Heart left ventricle (tissue), 16 donors: ENCODE measurements at regions not wholly inside any gene's neighbourhood (a gene's known extent, or its start where the extent isn't known, plus 50 kb on each side); places are given as distances from the start of the nearest gene placed in this dataset.

ENCODE experiments used
- ATAC-seq, 4 donors: fragments of 200-7000 bp; cut with Tn5 transposase; one replicate each; pipeline ENCODE4 v1.9.1; 2020 to 2022; ENCODE audit warnings: moderate library complexity in 4 of 4, mild to moderate bottlenecking in 3 of 4, moderate number of reproducible peaks in 1 of 4
- DNase-seq, 5 donors: peaks; one replicate each; pipeline ENCODE4 v3.0.0-alpha.2; 2020
- H3K27ac ChIP-seq, 12 donors: fragments of 200-600 bp; sonication (generic) in 4 of 12; one replicate each; pipeline versions ENCODE4 v1.5.0 to v1.8.0; 2016 to 2022; ENCODE audit warnings: mild to moderate bottlenecking in 2 of 12
- H3K27me3 ChIP-seq, 9 donors: fragments of 200-600 bp; sonication (generic) in 2 of 9; one replicate each; pipeline versions ENCODE4 v1.5.1 to v1.8.0; 2016 to 2022; ENCODE audit warnings: mild to moderate bottlenecking in 3 of 9
- H3K36me3 ChIP-seq, 9 donors: fragments of 200-600 bp; sonication (generic) in 2 of 9; one replicate each; pipeline versions ENCODE4 v1.5.0 to v1.8.0; 2018 to 2022; ENCODE audit warnings: mild to moderate bottlenecking in 2 of 9
- H3K4me1 ChIP-seq, 12 donors: fragments of 200-600 bp; sonication (generic) in 4 of 12; one replicate each; pipeline versions ENCODE4 v1.5.0 to v1.8.0; 2016 to 2022; ENCODE audit warnings: mild to moderate bottlenecking in 3 of 12
- H3K4me3 ChIP-seq, 12 donors: fragments of 200-600 bp; sonication (generic) in 4 of 12; one replicate each; pipeline versions ENCODE4 v1.5.0 to v1.8.0; 2017 to 2022; ENCODE audit warnings: mild to moderate bottlenecking in 9 of 12, moderate library complexity in 4 of 12
- H3K9me3 ChIP-seq, 12 donors: fragments of 200-600 bp; sonication (generic) in 4 of 12; one replicate each; pipeline versions ENCODE4 v1.5.0 to v1.8.0; 2016 to 2022; ENCODE audit warnings: mild to moderate bottlenecking in 1 of 12
- CTCF ChIP-seq, 12 donors: fragments of 200-600 bp; sonication (generic) in 4 of 12; IDR thresholded peaks; one replicate each; pipeline versions ENCODE4 v1.5.0 to v1.8.0; 2018 to 2022; ENCODE audit warnings: antibody characterized with exemption in 12 of 12, mild to moderate bottlenecking in 5 of 12
- POLR2A ChIP-seq, 2 donors: fragments of 450-650 bp; IDR thresholded peaks; one replicate each; pipeline ENCODE4 v1.6.1; 2017; ENCODE audit warnings: antibody characterized with exemption in 2 of 2, mild to moderate bottlenecking in 2 of 2, moderate library complexity in 2 of 2
- WGBS, 4 donors: extraction: QIAGEN DNeasy Blood & Tissue Kit in 2 of 4; methylation state at CpG; one replicate each; pipeline versions ENCODE4 v1.1.5 to v1.1.7; 2013 to 2018; 5-methylcytosine and 5-hydroxymethylcytosine counted together
- intact Hi-C, 10 donors: fragments of 100-400 bp; cut with DNase I; formaldehyde crosslinking; loops; one replicate each; pipeline versions ENCODE4 v1.11.1 to v1.14.2; 2022
- donor health status: ischemic (EF 13 %, LVEDD 7.1; RV severe dilation, severe dysfunction).
- donor health status: healthy with polysubstance abuse.
- donor health status: DM: no; HTN: yes; CAD: no.
- donor health status: DM: no; HTN: no; CAD: no.
- donor health status: ischemic (EF 25% LVEDD 6.9; RV normal size, moderate dysfunction).
- donor health status: ischemic (EF 25% LVEDD 5.7; RV mildly dilated, moderate dysfunction).
- donor health status: healthy.
- donor health status: DM: yes; HTN: yes; CAD: no.
- donor health status: ischemic (EF 35%, LVEDD 5.7; RV mildly dilated, moderate dysfunction).
- donor health status: nonischemic (EF 11% LVEDD 7.7; RV severe dilation, severe dysfunction).
- donor health status: DM: yes; HTN: yes; CAD: no.
- donor health status: PGD.
- donor health status: ischemic (EF 29% LVEDD 5.4; RV normal size, mild dysfunction).
- donor health status: nonischemic (EF 23%, LVEDD 6.1; RV moderate dilation, normal function).

GRCh38 chr15:89396723-89397652 is 62.4 kb upstream of the POLG start:
- 46 to 66% (median 56%) methylated on average over 11 to 12 of the region's 12 CpGs for WGBS, 4 donors
- intact Hi-C loops = no loop called here
- H3K27me3 ChIP-seq = peaks cover 40 to 100% (median 67%) of the 10 kb centered on the region in 9 donors
- TF ChIP-seq CTCF (IDR thresholded peaks at IDR 0.05) = no peak
- TF ChIP-seq POLR2A (IDR thresholded peaks at IDR 0.05) = no peak
- H3K4me1 ChIP-seq = peaks cover 0 to 25% (median 11%) of the 10 kb centered on the region in 12 donors
- ATAC-seq = no peak
- no peak overlapping the region for H3K27ac ChIP-seq
- no peaks in the 10 kb centered on the region for H3K9me3 ChIP-seq
- H3K36me3 ChIP-seq = no peaks in the 10 kb centered on the region
- H3K4me3 ChIP-seq = no peak overlapping the region
- DNase-seq = no peak

- TF ChIP-seq POLR2A (IDR thresholded peaks at IDR 0.05) (no peak), CTCF (IDR thresholded peaks at IDR 0.05) (no peak)
- intact Hi-C loops = no loop called here
- no peak for ATAC-seq
Observed at GRCh38 chr15:89395996-89396395, 61.4 kb upstream of the POLG start.

GRCh38 chr15:89395461-89395871 is 60.8 kb upstream of the POLG start:
- Histone ChIP-seq H3K27me3 (peaks cover 32 to 100% (median 60%) of the 10 kb centered on the region in 9 donors), H3K27ac (no peak overlapping the region), H3K4me1 (peaks cover 0 to 16% (median 11%) of the 10 kb centered on the region in 12 donors), H3K9me3 (no peaks in the 10 kb centered on the region), H3K36me3 (no peaks in the 10 kb centered on the region), H3K4me3 (no peak overlapping the region)
- ATAC-seq (no peak), DNase-seq (no peak)
- no peak for TF ChIP-seq CTCF (IDR thresholded peaks at IDR 0.05)
- TF ChIP-seq POLR2A (IDR thresholded peaks at IDR 0.05) = no peak
- WGBS, 4 donors = 30 to 45% (median 36%) methylated on average over 9 to 10 of the region's 10 CpGs
- intact Hi-C loops = no loop called here

More at GRCh38 chr15:89395996-89396395, 61.4 kb upstream of the POLG start:
- Histone ChIP-seq H3K27me3 (peaks cover 36 to 100% (median 61%) of the 10 kb centered on the region in 9 donors), H3K36me3 (no peaks in the 10 kb centered on the region), H3K27ac (no peak overlapping the region), H3K9me3 (no peaks in the 10 kb centered on the region), H3K4me3 (no peak overlapping the region), H3K4me1 (peaks cover 0 to 17% (median 11%) of the 10 kb centered on the region in 12 donors)
- no peak for DNase-seq
- 48 to 75% (median 59%) methylated on average over 4 of the region's 4 CpGs for WGBS, 4 donors

- no peak overlapping the region for H3K27ac ChIP-seq
- peaks cover 28 to 100% (median 55%) of the 10 kb centered on the region in 9 donors for H3K27me3 ChIP-seq
- no peak for DNase-seq
- WGBS, 4 donors = 51 to 67% (median 52%) methylated on average over 2 of the region's 2 CpGs
- H3K9me3 ChIP-seq = no peaks in the 10 kb centered on the region
- intact Hi-C loops = no loop called here
- H3K4me3 ChIP-seq = no peak overlapping the region
- no peaks in the 10 kb centered on the region for H3K36me3 ChIP-seq
- peaks cover 0 to 12% (median 9%) of the 10 kb centered on the region in 12 donors for H3K4me1 ChIP-seq
- no peak for TF ChIP-seq POLR2A (IDR thresholded peaks at IDR 0.05)
- no peak for TF ChIP-seq CTCF (IDR thresholded peaks at IDR 0.05)
- no peak for ATAC-seq
Observed at GRCh38 chr15:89395031-89395430, 60.4 kb upstream of the POLG start.
